Suppressor macrophage (primary cell): ENCODE measurements at regions not wholly inside any gene's neighbourhood (a gene's known extent, or its start where the extent isn't known, plus 50 kb on each side); places are given as distances from the start of the nearest gene placed in this dataset.

Experiments
- DNase-seq, 4 experiments: peaks; one replicate each; pipeline ENCODE4 v3.0.0-alpha.2; 2020 to 2022

GRCh38 chr2:144943986-144944385 is 424.1 kb upstream of the ZEB2 start:
- no peak for DNase-seq

- DNase-seq, result no peak
These were observed 423.5 kb upstream of the ZEB2 start for GRCh38 chr2:144943293-144943941.

GRCh38 chr2:144942516-144943256 is 422.8 kb upstream of the ZEB2 start:
- DNase-seq, result no peak

GRCh38 chr2:144941743-144942488 is 422.0 kb upstream of the ZEB2 start:
- DNase-seq, result no peak

- DNase-seq, result no peak
These were observed 419.7 kb upstream of the ZEB2 start for GRCh38 chr2:144939590-144939989.

- DNase-seq, result peak; percentile 15 to 60 (median 33)
These were observed 418.2 kb upstream of the ZEB2 start for GRCh38 chr2:144937910-144938709.

- no peak for DNase-seq
These were observed 417.1 kb upstream of the ZEB2 start for GRCh38 chr2:144937066-144937465.

- no peak for DNase-seq
These were observed 416.5 kb upstream of the ZEB2 start for GRCh38 chr2:144936442-144936841.

- DNase-seq, result peak; percentile 5 to 81 (median 50)
These were observed 415.8 kb upstream of the ZEB2 start for GRCh38 chr2:144935736-144936135.

GRCh38 chr2:144935191-144935590 is 415.3 kb upstream of the ZEB2 start:
- no peak for DNase-seq

GRCh38 chr2:144931960-144932359 is 412.0 kb upstream of the ZEB2 start:
- DNase-seq, result no peak

- no peak for DNase-seq
These were observed 411.6 kb upstream of the ZEB2 start for GRCh38 chr2:144931480-144931879.

- DNase-seq, result no peak
These were observed 407.5 kb upstream of the ZEB2 start for GRCh38 chr2:144927429-144927828.

GRCh38 chr2:144925886-144926285 is 406.0 kb upstream of the ZEB2 start:
- no peak for DNase-seq

- DNase-seq, result peak in 1 of 4 experiments; percentile 17
These were observed 404.9 kb upstream of the ZEB2 start for GRCh38 chr2:144924827-144925226.

- DNase-seq, result no peak
These were observed 402.6 kb upstream of the ZEB2 start for GRCh38 chr2:144922519-144922918.

- DNase-seq, result no peak
These were observed 401.0 kb upstream of the ZEB2 start for GRCh38 chr2:144920755-144921530.

- DNase-seq, result no peak
These were observed 394.9 kb upstream of the ZEB2 start for GRCh38 chr2:144914622-144915318.

- DNase-seq, result peak in 1 of 4 experiments; percentile 6
These were observed 394.2 kb upstream of the ZEB2 start for GRCh38 chr2:144914113-144914512.

GRCh38 chr2:144912206-144912605 is 392.3 kb upstream of the ZEB2 start:
- DNase-seq, result no peak

- DNase-seq, result no peak
These were observed 386.0 kb upstream of the ZEB2 start for GRCh38 chr2:144905956-144906355.
